HG03460 (cell line): ENCODE measurements at regions not wholly inside any gene's neighbourhood (a gene's known extent, or its start where the extent isn't known, plus 50 kb on each side); places are given as distances from the start of the nearest gene placed in this dataset.

Experiments
- ATAC-seq: cut with Tn5 transposase; IDR thresholded peaks from one replicate; pipeline ENCODE4 v1.9.1; 2021; ENCODE audit not compliant: unreplicated experiment

GRCh38 chr1:165031001-165031400 lies 325.5 kb downstream of the LMX1A start:
- no peak for ATAC-seq

DNA sequence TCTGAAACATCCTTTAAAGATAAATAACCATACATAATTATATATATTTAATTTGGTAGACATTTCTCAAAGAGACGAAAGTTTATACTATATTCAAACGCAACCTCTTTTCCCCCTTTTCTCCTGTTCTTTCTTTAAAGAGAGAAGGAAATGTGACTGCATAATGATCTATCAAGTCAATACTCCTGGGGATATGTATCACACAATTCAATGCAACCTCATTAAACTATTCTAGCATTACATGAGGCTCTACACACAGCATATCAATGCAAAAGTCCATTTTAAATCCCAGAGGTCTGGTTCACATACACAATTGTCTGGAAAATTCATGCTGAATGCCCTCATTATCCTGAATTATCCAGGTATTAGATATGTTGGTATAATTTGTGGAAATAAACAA lies 330.7 kb downstream of the LMX1A start:
- no peak for ATAC-seq

DNA sequence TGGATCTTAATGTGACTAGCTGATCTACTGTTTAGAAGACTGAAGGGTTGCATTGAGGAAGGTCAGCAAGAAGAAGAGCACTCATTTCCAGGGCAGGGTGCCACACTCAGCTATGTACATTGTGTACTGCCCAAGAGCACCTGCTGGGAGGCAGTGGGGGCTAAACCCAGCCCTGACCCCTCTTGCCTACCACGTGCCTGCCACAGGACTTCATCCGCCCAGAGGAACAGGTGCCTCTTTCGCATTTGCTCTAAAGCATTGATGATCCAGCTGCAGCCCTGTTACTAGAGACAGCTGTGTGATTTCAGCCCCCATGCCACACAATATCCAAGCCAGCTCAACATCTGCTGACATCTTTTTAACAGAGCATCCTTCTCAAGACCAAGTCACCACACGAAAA lies 341.8 kb downstream of the LMX1A start:
- ATAC-seq: no peak

DNA sequence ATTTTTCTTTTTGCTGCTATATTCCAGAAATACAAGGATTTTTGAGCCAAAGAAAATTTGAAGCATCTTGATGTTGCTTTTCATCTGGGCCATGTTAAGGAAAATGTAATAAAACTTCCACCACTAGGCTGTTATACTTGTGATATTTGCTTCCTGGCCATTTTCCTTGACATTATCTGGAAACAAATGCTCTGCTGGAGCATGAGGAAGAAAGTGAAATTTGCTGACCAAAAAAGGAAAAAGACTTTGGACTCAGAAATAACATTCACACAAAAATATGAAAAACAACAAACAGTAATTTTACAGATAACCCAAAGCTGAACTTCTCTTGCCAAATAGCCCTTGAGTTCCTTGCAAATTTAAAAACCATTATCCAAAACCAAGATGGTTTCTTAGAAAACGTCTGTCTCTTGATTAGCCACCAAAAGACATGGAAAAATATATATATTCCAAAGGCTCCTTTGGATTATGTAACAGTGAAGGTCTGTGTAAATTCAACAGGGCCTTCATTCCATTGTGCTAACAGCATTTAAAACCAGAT lies 344.5 kb downstream of the LMX1A start:
- ATAC-seq: no peak

GRCh38 chr1:165011186-165011585 lies 345.3 kb downstream of the LMX1A start:
- ATAC-seq: no peak

DNA sequence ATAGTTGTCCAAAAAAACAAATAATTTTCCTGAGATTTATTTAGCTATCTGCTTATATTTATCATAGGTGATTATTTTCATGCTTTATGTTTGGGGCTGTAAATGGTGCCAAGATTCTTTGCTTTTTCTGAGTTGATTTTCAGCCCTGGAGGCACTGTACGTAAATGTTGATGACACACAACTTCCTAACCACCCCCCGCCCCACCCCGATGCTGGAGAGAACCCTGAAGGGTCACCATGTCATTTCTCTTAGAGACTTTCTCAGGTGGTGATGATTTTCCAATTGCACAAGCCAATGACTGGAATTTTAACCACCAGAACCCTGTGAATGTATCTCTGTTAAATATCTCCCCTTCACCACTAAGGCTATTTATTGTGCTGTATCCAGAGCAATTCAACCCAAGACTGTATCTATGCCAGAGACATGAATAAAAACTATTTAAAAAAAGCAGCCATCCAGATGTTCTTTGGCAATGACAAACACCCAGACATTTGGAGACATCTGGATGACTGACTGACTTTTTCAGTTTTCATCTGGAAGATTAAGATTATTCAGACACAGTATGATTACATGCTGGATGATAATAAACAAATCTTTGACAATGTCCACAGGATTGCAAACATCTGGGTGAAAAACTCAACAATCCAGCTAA lies 346.0 kb downstream of the LMX1A start:
- no peak for ATAC-seq

GRCh38 chr1:165006831-165007230 lies 349.7 kb downstream of the LMX1A start:
- no peak for ATAC-seq

GRCh38 chr1:164999146-164999545 lies 357.4 kb downstream of the LMX1A start:
- no peak for ATAC-seq

GRCh38 chr1:164991763-164992314 lies 364.7 kb downstream of the LMX1A start:
- no peak for ATAC-seq

DNA sequence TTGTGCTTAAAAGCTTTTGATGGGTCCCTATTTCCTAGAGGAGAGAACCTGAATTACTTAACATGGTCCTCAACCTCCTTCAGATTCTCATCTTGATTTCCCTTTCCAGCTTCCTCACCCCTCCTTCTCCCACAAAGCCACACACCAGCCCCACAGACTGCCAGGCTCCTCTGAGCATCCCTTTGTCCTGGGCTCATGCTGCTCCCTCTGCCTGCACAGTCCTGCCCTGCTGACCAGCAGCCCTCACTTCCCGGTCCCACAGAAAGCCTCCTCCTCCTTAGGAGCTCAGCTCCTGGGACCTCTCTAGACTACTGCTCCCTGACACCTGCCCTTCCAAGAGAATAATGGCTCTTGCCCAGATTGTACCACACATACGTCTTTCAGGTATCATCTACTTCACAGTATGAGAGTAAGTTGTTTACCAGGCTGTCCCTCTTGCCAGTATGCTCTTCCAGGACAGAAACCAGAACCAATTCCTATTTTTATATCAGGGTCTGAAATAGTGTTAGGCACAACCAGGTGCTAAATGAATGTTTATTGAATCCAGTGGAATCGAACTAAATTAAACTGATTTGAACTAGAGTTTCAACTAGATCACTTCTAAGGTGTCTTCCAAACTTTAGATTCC lies 373.4 kb downstream of the LMX1A start:
- no peak for ATAC-seq

- no peak for ATAC-seq
These were observed 374.0 kb downstream of the LMX1A start for GRCh38 chr1:164982545-164982944.

DNA sequence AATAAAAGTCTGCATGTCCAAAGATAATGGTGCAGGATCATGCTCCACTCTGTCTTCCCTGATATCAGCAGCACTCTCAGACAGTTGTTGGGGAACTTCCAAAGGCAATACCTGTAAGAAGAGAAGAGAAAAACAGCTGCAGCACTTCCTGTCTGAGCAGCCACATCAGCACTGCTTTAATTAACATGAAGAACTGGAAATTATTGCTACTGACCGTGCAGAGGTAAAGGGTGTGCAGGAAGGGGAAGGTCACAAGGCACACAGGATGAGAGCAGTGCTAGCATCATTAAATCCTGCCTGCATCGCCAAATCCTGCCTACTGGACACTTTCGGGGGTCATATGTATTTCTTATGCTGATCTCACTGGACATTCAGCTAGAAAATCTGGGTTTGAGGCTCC lies 379.0 kb downstream of the LMX1A start:
- ATAC-seq: no peak

DNA sequence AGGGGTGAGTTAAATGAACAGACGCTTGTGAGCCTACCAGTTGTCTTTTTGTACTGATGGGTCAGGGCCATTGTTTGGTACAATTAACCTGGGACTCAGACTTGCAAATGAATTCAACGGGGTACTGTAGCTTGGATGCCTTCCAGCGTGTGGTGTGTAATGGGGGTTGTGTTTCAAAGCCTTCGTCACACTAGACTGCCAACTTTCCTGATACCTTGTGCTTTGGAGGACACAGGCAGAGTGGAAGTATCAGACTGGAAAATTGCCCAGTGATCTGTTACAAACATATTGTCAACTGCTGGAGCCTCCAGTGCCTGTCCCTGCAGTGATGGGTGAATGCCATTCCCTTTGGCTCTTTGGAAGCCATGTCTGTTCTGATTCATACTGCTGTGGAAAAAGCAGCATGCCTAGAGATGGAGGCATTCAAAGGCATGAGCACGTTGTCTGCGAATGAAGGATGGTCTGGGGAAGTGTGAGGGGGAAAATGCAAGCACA lies 384.5 kb downstream of the LMX1A start:
- ATAC-seq: no peak

DNA sequence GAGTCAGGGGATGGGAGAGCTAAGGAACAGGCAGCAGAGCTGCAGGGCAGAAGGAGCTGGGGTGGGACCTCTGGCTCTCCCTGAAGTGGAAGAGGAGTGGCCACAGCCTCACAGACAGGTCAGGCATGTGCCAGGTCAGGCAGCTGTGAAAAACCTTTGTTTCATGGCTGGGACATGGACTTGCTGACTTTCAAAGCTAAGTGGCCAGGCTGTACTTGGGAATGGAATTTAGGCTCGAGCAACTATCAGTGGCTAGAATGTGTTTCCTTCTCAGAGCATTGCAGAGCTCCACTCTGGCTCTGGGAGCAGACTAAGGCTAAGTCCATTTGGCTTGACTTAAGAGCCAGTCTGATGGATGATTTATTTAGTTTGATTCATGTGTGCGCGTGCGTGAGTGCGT lies 385.1 kb downstream of the LMX1A start:
- ATAC-seq: no peak

DNA sequence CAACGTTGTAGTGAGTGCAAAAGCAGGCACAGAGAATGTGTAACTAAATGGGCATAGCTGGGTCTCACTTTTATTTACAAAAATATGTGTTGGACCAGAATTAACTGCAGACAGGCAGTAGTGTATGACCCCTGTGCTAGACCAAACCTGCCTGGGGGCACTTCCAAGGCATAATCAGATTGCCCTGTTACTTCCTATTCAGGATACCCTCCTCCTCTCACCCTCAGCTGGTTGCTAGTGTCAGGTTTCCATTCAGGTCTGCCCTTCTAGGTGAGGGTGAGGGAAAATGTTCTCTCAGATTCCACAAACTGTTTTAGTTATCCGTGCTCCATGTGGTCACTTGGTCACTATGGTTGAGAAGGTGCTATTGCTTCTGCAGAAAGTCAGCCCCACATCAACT lies 387.3 kb downstream of the LMX1A start:
- no peak for ATAC-seq

DNA sequence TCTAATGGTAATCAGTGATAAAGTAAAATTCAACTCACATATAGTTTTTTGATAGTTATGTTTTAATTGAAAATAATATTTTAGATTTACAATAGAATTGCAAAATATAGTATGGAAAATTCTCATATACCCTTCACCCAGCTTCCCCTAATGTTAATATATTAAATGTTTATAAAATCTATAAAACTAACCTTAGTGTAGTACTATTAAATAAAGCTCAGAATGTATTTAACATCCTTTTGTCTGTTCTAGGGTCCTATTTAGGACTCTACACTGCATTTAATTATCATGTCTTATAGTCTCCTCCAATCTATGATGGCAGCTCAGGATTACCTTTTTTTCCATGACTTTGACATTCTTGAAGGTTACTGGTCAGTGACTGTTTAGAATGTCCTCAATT lies 389.2 kb downstream of the LMX1A start:
- ATAC-seq: no peak

GRCh38 chr1:164961715-164962114 lies 394.8 kb downstream of the LMX1A start:
- ATAC-seq: no peak

DNA sequence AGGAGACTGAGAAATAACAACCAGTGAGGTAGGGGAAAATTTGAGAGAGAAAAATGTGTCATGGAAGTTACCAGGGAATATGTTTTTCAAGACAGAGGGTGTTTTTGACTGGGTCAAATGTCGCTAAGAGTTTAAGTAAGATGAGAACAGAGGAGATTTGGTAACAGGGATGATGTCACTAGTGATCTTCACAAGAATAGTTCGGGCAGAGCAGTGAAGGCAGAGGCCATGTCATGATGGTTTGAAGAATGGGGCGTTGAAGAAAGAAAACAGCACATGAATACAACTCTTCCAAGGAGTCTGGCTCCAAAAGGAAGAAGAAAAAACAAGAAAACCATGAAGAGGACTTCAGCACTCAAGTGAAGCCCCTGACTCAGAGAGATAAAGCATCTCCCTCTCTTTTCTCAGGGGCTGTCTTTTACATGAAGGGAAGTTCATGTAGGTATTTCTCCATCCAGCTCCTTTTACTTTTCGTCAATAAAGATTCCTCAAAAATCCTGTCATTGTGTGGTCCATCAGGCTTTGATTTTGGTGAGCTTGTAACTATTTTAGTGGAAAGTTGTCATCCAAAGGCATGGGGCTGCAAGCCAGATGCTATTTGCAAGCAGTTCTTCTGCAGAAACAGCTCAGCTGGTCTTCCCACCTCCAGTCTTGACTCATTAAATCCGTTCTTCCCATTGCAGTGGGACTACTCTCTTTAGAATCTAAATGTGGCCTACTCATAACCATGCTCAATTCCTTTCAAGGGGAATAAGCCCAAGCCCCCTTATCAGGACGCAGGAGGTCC lies 397.3 kb downstream of the LMX1A start:
- ATAC-seq: no peak

- no peak for ATAC-seq
These were observed 394.8 kb downstream of the PBX1 start for GRCh38 chr1:164953815-164954214.

DNA sequence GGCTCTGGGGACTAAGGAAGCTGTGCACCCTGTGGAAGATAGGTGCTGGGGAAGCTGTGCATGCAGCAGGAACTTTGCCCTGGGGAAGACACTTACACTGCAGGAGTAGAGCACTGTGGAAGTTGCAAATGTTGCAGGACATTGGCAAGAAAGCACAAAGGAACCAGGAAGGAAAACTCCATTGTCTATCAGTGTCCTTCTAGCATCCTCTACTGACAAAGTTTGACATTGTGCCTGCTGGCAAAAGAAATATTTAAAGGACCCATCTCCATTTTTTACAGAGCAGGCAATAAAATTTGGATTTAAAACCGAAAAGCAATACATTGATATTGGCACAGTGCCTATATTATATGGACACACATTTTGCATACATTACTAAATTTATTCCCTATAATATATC lies 394.1 kb downstream of the PBX1 start:
- ATAC-seq: no peak

GRCh38 chr1:164951508-164951907 lies 392.5 kb downstream of the PBX1 start:
- ATAC-seq: no peak
